Common myeloid progenitor, CD34-positive (primary cell): ENCODE measurements at regions not wholly inside any gene's neighbourhood (a gene's known extent, or its start where the extent isn't known, plus 50 kb on each side); places are given as distances from the start of the nearest gene placed in this dataset.

Experiments used
- CTCF ChIA-PET: fragments of 350-600 bp; sonication (Branson Sonifier 250); formaldehyde crosslinking; loops from one replicate; lab custom pipeline; 2021; ENCODE audit warnings: antibody characterized with exemption; lab: Charles Lee
- POLR2A ChIA-PET: fragments of 350-600 bp; sonication (Branson Sonifier 250); formaldehyde crosslinking; loops from one replicate; lab custom pipeline; 2021; ENCODE audit warnings: antibody characterized with exemption; lab: Charles Lee
- DNase-seq, 3 donors: peaks; one replicate each; pipeline versions ENCODE4 v3.0.0 to v3.0.0-alpha.2; 2013
- H3K27ac ChIP-seq, 2 experiments: 1 replicate in 1 of 2; 2 replicates in 1 of 2; pipeline ENCODE4 v1.7.0; 2013; ENCODE audit warnings: inconsistent platforms in 2 of 2, low read length in 2 of 2, mild to moderate bottlenecking in 2 of 2, low read depth in 1 of 2, moderate library complexity in 1 of 2; ENCODE audit not compliant: severe bottlenecking in 2 of 2, insufficient read depth in 1 of 2, poor library complexity in 1 of 2
- H3K27me3 ChIP-seq, 5 experiments: replicated peaks in 2 of 5; 1 replicate in 3 of 5; 2 replicates in 2 of 5; pipeline versions ENCODE4 v1.6.1 to v1.7.0; 2013; ENCODE audit warnings: low read length in 4 of 5, mild to moderate bottlenecking in 2 of 5, moderate library complexity in 2 of 5, inconsistent platforms in 1 of 5; ENCODE audit not compliant: insufficient read depth in 5 of 5, control insufficient read depth in 4 of 5
- H3K36me3 ChIP-seq, 4 experiments: 1 replicate in 2 of 4; 2 replicates in 2 of 4; pipeline versions ENCODE4 v1.6.1 to v1.7.0; 2013; ENCODE audit warnings: low read length in 3 of 4, control low read depth in 1 of 4, mild to moderate bottlenecking in 1 of 4; ENCODE audit not compliant: control insufficient read depth in 4 of 4, insufficient read depth in 4 of 4
- H3K4me1 ChIP-seq, 4 experiments: 1 replicate in 3 of 4; 2 replicates in 1 of 4; pipeline versions ENCODE4 v1.6.1 to v1.7.1; 2013; ENCODE audit warnings: low read length in 3 of 4, mild to moderate bottlenecking in 3 of 4, control low read depth in 1 of 4, inconsistent platforms in 1 of 4, moderate library complexity in 1 of 4; ENCODE audit not compliant: control insufficient read depth in 4 of 4, insufficient read depth in 4 of 4; ENCODE audit errors: control extremely low read depth in 1 of 4
- H3K4me3 ChIP-seq, 7 experiments: 1 replicate in 4 of 7; 2 replicates in 3 of 7; pipeline versions ENCODE4 v1.5.1 to v1.7.0; 2013; ENCODE audit warnings: mild to moderate bottlenecking in 7 of 7, low read length in 6 of 7, moderate library complexity in 6 of 7, inconsistent platforms in 2 of 7, low read depth in 2 of 7, control low read depth in 1 of 7; ENCODE audit not compliant: insufficient read depth in 4 of 7, control insufficient read depth in 1 of 7; ENCODE audit errors: extremely low read depth in 1 of 7
- H3K9me3 ChIP-seq, 5 experiments: 1 replicate in 4 of 5; 2 replicates in 1 of 5; pipeline versions ENCODE4 v1.6.1 to v1.7.1; 2013; ENCODE audit warnings: low read length in 4 of 5, mild to moderate bottlenecking in 2 of 5, inconsistent platforms in 1 of 5, low read depth in 1 of 5, moderate library complexity in 1 of 5; ENCODE audit not compliant: control insufficient read depth in 4 of 5, insufficient read depth in 2 of 5; ENCODE audit errors: control extremely low read depth in 1 of 5
- WGBS: methylation state at CpG from one replicate; pipeline ENCODE4 v1.1.5; 2013; ENCODE audit not compliant: insufficient coverage; 5-methylcytosine and 5-hydroxymethylcytosine counted together

DNA sequence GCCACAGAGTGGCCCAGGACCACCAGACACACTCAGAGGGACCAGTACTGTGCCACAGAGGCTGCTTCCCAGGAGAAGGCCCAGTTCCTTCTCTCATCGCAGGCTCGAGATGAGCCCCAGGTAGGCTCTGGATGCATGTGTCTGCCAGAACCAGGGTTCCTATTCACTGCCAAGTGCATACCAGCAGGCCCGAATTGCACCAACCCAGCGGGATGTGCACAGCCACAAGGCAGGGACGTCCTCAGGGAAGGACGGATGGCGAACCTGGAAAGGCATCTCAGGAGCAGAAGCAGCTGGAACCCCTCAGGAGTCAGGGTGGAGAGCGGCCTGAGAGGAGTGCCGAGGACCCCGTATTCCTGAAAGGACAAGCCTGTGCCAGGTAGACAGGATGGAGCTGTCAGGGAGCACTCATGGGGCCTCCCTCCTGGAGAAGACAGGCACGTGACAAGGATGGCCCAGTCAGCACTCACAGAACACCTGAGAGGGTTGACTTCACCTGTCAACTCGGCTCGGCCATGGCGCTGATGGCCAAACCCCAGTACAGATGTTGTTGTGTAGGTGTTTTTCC lies 73.7 kb downstream of the PTGR3 start:
- Histone ChIP-seq H3K9me3 (no peaks in the 10 kb centered on the region), H3K4me3 (no peak overlapping the region), H3K27ac (no peak overlapping the region), H3K4me1 (peaks cover 0 to 3% (median 0%) of the 10 kb centered on the region in 4 experiments), H3K36me3 (no peaks in the 10 kb centered on the region), H3K27me3 (peaks cover 0 to 4% (median 0%) of the 10 kb centered on the region in 5 experiments)
- ChIA-PET POLR2A (no interaction called here), CTCF (no interaction called here)
- 96% methylated on average over 14 of the region's 14 CpGs for WGBS
- no peak for DNase-seq

DNA sequence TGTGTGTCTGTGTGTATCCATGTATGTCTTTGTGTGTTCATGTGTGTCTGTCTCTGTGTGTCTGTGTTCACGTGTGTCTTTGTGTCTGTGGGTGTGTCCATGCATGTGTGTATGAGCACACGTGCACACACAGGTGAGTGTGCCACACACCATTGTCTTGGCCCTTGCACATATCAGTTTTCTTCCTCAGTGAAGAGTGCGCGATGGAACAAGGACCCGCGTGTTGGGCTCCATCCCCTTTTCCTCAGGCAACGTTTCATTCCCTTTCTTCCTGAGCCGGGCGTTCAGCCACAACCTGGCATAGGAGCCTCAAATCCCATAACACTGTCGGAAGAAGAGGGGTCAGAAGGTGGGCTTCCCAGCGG lies 74.3 kb downstream of the PTGR3 start:
- WGBS = 100% methylated on average over 10 of the region's 11 CpGs
- Histone ChIP-seq H3K9me3 (no peaks in the 10 kb centered on the region), H3K36me3 (no peaks in the 10 kb centered on the region), H3K27me3 (peaks cover 0 to 4% (median 0%) of the 10 kb centered on the region in 5 experiments), H3K4me3 (no peak overlapping the region), H3K27ac (no peak overlapping the region), H3K4me1 (peaks cover 0 to 3% (median 0%) of the 10 kb centered on the region in 4 experiments)
- ChIA-PET CTCF (no interaction called here), POLR2A (no interaction called here)
- DNase-seq = no peak

DNA sequence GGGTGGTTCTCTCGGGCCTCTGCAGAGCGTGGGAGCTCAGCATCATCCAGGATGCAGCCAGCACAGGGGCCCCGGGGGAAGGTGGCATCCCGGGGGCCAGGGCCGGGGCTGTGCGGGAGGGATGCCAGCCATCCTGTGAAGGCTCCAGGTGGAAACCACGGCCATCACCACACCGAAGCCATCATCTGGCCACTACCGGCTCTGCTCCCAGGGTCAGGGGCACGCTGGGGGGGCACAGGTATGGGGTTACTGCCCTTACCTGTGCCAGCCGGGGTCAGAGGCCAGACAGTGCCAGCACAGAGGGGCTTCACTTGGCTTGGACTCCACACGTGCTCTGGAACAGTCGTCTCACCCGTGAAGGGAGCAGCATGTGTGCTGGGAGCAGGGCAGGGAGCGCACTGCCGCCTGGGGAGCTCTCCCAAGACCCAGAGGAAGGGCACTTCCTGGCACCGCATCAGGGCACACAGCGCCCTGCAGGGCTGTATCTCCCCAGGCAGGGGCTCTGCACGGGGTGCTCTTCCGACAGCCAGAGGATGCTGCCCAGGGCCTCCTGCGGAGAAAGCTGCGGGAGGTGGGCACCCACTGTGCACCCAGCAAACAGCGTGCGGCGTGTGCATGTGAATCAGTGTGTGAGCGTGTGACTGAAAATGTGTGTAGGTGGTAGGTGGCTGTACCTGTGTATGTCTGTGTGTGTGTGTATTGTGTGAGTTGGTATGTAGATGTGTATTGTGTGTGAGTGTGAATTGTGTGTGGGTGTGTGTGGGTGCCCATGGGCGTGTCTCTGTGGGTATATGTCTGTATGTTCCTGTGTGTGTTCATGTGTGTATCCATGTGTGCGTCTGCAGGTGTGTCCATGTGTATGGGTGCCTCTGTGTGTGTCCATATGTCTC lies 75.0 kb downstream of the PTGR3 start:
- DNase-seq = no peak
- 95% methylated on average over 24 of the region's 28 CpGs for WGBS
- no peak overlapping the region for H3K4me3 ChIP-seq
- ChIA-PET POLR2A (no interaction called here), CTCF (no interaction called here)
- H3K4me1 ChIP-seq = peaks cover 0 to 3% (median 0%) of the 10 kb centered on the region in 4 experiments
- H3K27me3 ChIP-seq = peaks cover 0 to 2% (median 0%) of the 10 kb centered on the region in 5 experiments
- no peaks in the 10 kb centered on the region for H3K36me3 ChIP-seq
- no peaks in the 10 kb centered on the region for H3K9me3 ChIP-seq
- no peak overlapping the region for H3K27ac ChIP-seq

DNA sequence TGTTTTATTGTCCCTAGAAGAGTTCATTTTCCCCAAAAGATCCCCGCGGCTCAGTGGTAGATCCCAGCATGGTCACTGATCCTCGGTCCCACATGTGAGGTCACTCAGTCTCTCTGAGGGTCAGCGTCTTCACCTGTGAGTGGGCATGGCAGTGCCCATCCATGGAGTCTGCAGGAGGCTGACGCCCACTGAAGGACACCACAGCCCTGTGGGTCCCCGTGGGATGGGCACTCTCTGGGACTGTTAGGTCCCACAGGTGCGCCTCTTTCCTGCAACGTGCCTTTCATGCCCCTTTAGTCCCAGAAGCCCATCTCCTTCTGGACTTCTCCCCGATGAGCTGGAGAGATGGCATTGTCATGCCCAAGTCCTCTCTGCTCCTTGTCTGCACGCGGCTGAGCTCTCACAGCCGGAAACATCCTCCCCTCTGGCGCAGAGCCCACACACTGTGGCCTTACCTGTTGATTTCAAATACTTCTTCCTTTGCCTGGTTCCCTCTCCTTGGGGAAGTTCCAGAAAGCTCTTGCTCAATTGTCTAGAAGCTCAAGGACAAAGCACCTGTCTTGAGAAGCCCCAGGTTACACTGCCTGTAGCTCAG lies 75.9 kb downstream of the PTGR3 start:
- CTCF ChIA-PET = interaction anchor here (1.1 kb wide), 1 partner anchor 10 kb away, joined by 3 read pairs; no protein-coding TSS in a partner anchor
- Histone ChIP-seq H3K36me3 (no peaks in the 10 kb centered on the region), H3K9me3 (no peaks in the 10 kb centered on the region), H3K27ac (no peak overlapping the region), H3K4me1 (peaks cover 0 to 3% (median 0%) of the 10 kb centered on the region in 4 experiments), H3K4me3 (no peak overlapping the region), H3K27me3 (no peaks in the 10 kb centered on the region)
- POLR2A ChIA-PET = no interaction called here
- DNase-seq = no peak
- 88% methylated on average over 10 of the region's 13 CpGs for WGBS

DNA sequence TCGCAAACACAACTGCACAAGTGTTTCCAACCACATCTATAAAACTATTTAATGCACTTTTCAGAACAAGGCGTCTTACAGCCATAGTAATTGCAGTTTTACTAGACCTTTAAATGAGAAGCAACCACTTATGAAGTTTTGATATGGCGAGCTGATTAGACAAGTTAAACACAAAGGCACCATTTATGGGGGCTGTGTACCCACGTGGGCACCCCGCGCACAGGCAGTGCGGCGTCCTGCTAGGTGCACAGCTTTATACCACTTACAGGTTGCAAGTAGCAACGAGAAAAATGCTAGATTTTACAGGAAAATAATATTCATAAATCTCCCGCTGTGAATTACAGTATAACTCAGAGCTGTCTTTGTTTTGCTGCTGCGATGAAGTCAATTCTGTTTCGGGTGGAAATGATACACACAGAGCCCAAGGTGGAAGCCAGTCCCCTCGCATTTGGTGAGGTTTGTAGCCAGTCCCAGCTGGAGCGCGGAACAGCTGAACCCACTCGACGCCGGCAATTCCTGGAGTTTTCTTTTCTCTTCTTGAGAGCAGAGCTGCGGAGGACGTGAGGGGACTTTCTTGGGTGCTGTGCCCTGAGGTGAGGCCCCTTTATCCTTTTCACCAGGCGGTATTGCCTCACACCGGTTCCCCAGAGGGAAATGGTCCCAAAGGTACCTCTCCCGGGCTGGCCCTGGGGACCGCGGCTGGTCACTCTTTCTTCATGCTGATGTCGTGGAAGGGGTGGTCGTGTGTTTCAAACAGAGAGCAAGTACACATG lies 76.7 kb downstream of the PTGR3 start:
- POLR2A ChIA-PET = no interaction called here
- Histone ChIP-seq H3K4me3 (no peak overlapping the region), H3K4me1 (peaks cover 0 to 3% (median 0%) of the 10 kb centered on the region in 4 experiments), H3K27ac (no peak overlapping the region), H3K27me3 (no peaks in the 10 kb centered on the region), H3K9me3 (no peaks in the 10 kb centered on the region), H3K36me3 (no peaks in the 10 kb centered on the region)
- no peak for DNase-seq
- CTCF ChIA-PET = interaction anchor here (1.1 kb wide), 1 partner anchor 11 kb away, joined by 3 read pairs; no protein-coding TSS in a partner anchor
- WGBS = 95% methylated on average over 25 of the region's 27 CpGs

DNA sequence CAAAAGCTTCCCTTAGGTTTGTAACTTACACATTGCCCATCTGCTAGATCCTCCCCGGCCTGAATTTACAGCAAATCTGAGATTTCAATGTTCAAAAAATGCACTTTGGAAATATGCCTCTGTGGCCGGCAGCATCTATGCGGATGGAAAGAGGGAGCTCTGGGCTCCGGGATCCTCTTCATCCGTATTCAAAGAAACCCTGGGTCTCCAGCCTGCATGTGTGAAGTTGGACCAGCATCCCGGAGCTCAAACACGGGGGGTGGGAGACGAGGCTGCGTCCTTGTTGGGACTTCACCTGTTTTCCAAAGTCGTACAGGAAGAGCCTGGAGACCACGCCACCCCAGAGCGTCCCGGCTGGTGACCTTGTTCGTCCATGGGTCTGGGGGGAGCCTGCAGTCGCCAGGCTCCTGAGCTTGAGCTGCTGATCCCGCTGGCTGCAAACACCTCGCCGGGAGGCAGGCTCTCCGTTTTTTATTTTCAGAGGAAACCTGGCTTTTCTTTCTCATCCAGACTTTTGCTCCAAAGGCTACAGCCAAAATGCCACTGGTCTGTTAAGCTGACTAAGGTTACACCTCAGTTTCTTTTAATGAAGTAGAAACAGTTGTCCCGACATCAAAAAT lies 77.4 kb downstream of the PTGR3 start:
- DNase-seq = no peak
- ChIA-PET CTCF (no interaction called here), POLR2A (no interaction called here)
- H3K4me1 ChIP-seq = peaks cover 0 to 3% (median 0%) of the 10 kb centered on the region in 4 experiments
- no peaks in the 10 kb centered on the region for H3K36me3 ChIP-seq
- WGBS = 94% methylated on average over 20 of the region's 20 CpGs
- H3K9me3 ChIP-seq = no peaks in the 10 kb centered on the region
- H3K27ac ChIP-seq = no peak overlapping the region
- no peak overlapping the region for H3K4me3 ChIP-seq
- H3K27me3 ChIP-seq = no peaks in the 10 kb centered on the region
